Skeletal muscle satellite cell (primary cell): ENCODE measurements at regions not wholly inside any gene's neighbourhood (a gene's known extent, or its start where the extent isn't known, plus 50 kb on each side); places are given as distances from the start of the nearest gene placed in this dataset.
A peak's percentile ranks its signal among the peaks of the same experiment; 100 is the strongest.
"Not testable (repeated sequence)": the region's sequence is repeated elsewhere in the genome, so short reads cannot be mapped to it uniquely, and the experiment has no call there.

Experiments used
- H3K27me3 ChIP-seq: 2 replicates; pipeline ENCODE4 v1.7.0; 2013; ENCODE audit warnings: low read length; ENCODE audit not compliant: control insufficient read depth, insufficient read depth
- H3K36me3 ChIP-seq: 2 replicates; pipeline ENCODE4 v1.7.0; 2013; ENCODE audit warnings: mild to moderate bottlenecking, control low read depth, low read length; ENCODE audit not compliant: insufficient read depth
- H3K4me1 ChIP-seq: 2 replicates; pipeline ENCODE4 v1.7.0; 2013; ENCODE audit warnings: low read length; ENCODE audit not compliant: control insufficient read depth, insufficient read depth
- H3K4me2 ChIP-seq: 2 replicates; pipeline ENCODE4 v1.7.0; 2013; ENCODE audit warnings: mild to moderate bottlenecking, low read length
- H3K4me3 ChIP-seq: 2 replicates; pipeline ENCODE4 v1.7.0; 2013; ENCODE audit warnings: low read length
- H3K9ac ChIP-seq: 2 replicates; pipeline ENCODE4 v1.7.0; 2013; ENCODE audit warnings: mild to moderate bottlenecking, low read depth, low read length, moderate library complexity
- H3K9me3 ChIP-seq: replicated peaks from 2 replicates; pipeline ENCODE4 v1.7.0; 2013; ENCODE audit warnings: mild to moderate bottlenecking, control low read depth, low read length

DNA sequence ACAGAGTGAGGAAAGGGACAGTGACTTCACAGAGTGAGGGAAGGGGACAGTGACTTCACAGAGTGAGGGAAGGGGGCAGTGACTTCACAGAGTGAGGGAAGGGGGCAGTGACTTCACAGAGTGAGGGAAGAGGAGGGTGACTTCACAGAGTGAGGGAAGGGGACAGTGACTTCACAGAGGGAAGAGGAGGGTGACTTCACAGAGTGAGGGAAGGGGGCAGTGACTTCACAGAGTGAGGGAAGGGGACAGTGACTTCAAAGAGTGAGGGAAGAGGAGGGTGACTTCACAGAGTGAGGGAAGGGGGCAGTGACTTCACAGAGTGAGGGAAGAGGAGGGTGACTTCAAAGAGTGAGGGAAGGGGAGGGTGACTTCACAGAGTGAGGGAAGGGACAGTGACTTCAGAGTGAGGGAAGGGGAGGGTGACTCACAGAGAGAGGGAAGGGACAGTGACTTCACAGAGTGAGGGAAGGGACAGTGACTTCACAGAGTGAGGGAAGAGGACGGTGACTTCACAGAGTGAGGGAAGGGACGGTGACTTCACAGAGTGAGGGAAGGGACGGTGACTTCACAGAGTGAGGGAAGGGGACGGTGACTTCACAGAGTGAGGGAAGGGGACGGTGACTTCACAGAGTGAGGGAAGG lies 142.0 kb upstream of the PITRM1 start:
- H3K36me3 ChIP-seq, H3K9me3 ChIP-seq, H3K4me3 ChIP-seq, H3K4me2 ChIP-seq, H3K9ac ChIP-seq, H3K4me1 ChIP-seq: not testable (repeated sequence)
- peaks cover 57% of the 10 kb centered on the region for H3K27me3 ChIP-seq

DNA sequence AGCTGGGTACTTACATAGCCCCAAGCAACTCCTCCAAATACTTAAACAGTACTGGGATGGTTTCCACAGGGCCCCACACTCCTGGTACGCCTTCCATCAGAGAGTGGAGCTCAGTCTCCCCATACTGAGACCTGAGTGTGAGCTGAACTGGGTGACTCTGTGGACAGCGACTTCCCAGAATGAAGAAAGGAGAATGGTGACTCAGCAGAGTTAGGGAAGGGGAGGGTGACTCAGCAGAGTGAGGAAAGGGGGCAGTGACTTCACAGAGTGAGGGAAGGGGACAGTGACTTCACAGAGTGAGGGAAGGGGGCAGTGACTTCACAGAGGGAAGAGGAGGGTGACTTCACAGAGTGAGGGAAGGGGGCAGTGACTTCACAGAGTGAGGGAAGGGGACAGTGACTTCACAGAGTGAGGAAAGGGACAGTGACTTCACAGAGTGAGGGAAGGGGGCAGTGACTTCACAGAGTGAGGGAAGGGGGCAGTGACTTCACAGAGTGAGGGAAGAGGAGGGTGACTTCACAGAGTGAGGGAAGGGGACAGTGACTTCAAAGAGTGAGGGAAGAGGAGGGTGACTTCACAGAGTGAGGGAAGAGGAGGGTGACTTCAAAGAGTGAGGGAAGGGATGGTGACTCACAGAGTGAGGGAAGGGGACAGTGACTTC lies 141.3 kb upstream of the PITRM1 start:
- not testable (repeated sequence) for H3K4me1 ChIP-seq, H3K4me3 ChIP-seq, H3K36me3 ChIP-seq, H3K9me3 ChIP-seq, H3K9ac ChIP-seq, H3K4me2 ChIP-seq
- H3K27me3 ChIP-seq, result peaks cover 60% of the 10 kb centered on the region

DNA sequence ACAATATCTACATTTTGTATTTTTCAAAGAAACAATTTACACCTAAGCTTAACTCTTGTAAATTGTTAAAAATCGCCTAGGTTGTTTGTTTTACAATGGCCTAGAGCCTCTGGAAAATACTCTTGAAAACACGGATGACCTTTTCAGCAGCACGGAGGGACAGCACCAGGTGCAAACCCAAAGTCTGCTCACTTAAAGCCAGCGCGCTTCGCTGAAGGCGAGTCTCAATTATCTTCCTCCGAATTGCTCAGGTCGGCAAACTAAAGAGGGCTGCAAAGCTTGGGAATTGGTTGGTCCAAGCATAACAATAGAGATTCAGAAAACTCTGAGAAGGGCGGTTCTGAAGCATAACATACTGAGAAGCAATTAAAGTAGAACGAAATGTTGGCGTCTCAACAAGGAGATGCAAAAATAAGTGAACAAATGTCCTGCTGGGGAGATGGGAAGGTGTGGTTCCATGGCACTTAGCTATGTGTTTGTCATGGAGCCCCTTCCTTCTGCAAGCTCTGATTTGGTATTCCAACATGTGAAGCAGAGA lies 139.9 kb upstream of the PITRM1 start:
- Histone ChIP-seq H3K27me3 (peaks cover 73% of the 10 kb centered on the region), H3K4me3 (no peak overlapping the region), H3K36me3 (no peaks in the 10 kb centered on the region), H3K9ac (no peak overlapping the region), H3K4me2 (no peak overlapping the region), H3K9me3 (no peaks in the 10 kb centered on the region), H3K4me1 (no peaks in the 10 kb centered on the region)

DNA sequence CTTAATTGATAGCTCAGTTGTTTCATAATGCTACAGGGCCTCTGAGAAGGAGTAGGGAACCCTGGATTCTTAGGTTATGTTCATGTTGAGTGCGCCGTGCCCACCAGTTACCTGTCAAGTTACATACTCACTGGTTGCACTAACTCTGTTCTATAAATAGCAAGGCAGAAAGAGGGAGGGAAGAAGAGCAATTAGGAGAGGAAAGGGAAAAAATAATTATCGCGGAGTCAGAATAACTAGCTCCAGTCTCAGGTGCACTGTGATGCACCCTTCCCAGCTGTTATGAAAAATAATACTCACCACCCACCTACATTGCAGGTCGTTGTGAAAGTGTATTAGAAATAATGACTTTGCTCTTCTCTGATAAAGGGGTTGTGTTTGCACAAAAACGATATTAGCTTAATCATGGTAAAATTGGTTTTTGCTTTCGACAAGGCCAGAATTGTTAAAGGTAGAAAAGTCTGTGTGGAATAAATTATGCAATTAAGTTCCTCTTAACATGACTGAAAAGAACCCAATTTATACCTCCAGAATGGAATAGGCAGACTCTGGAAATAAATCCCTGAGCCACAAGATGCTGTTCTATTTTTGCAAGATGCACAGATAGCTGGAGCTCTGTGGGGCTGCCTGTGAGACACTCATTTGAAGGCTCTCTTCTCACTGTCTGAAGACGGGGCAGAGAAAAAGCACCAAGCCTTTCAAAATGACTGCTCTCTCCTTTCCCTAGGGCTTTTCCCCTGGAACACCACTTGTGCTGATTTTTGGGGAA lies 137.6 kb upstream of the PITRM1 start:
- Histone ChIP-seq H3K9me3 (no peaks in the 10 kb centered on the region), H3K4me2 (no peak overlapping the region), H3K9ac (no peak overlapping the region), H3K4me1 (no peaks in the 10 kb centered on the region), H3K4me3 (no peak overlapping the region), H3K36me3 (no peaks in the 10 kb centered on the region), H3K27me3 (peaks cover 76% of the 10 kb centered on the region)

DNA sequence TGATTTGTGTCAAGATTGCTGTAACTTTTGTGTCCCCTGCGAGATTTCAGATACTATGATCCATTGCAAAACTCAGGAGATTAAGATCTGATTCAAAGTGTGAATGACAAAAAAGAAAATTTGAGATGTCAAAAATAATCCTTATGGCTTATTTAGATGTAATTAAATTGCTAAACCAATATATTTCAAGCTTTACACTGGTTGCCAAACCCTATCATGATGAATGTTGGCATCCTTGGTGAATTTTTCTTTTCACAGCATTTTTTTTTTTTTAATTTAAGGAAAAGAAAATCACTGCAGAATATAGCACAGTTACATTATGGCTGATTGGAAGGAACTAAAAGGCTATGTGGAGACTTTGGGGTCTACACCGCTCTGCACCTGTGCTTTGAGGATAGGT lies 133.5 kb upstream of the PITRM1 start:
- H3K9ac ChIP-seq, result no peak overlapping the region
- H3K27me3 ChIP-seq, result peaks cover 77% of the 10 kb centered on the region
- no peaks in the 10 kb centered on the region for H3K4me1 ChIP-seq
- H3K9me3 ChIP-seq, result no peaks in the 10 kb centered on the region
- no peaks in the 10 kb centered on the region for H3K36me3 ChIP-seq
- H3K4me3 ChIP-seq, result no peak overlapping the region
- H3K4me2 ChIP-seq, result no peak overlapping the region

DNA sequence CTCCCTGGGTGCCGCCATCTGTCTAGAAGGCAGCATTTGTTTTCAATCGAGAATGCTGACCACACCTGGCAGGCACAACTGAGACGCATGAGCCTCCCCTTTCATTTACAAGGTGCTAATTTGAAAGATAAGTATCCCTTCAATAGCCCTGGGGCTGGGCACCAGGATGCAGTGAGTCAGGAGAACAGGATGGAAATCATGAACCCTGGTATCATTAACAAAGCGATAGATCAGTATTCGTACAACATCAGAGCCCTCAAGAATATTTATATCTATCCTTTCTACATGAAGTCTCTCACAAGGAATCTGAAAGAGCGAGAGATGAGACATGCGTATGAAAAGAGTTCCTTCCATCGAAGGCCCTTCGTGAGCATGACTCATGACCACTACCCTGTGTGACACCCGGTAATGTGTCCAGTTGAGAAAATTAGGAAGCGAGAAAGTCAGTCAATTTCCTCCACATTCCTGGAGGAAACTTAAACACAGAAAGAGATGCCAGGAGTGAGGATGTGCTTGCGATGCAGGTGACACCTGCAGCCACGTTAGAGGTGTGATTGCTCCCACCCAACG lies 123.1 kb upstream of the PITRM1 start:
- Histone ChIP-seq H3K4me2 (no peak overlapping the region), H3K4me3 (no peak overlapping the region), H3K27me3 (peaks cover 57% of the 10 kb centered on the region), H3K4me1 (peaks cover 11% of the 10 kb centered on the region), H3K9me3 (no peaks in the 10 kb centered on the region), H3K9ac (no peak overlapping the region), H3K36me3 (no peaks in the 10 kb centered on the region)

DNA sequence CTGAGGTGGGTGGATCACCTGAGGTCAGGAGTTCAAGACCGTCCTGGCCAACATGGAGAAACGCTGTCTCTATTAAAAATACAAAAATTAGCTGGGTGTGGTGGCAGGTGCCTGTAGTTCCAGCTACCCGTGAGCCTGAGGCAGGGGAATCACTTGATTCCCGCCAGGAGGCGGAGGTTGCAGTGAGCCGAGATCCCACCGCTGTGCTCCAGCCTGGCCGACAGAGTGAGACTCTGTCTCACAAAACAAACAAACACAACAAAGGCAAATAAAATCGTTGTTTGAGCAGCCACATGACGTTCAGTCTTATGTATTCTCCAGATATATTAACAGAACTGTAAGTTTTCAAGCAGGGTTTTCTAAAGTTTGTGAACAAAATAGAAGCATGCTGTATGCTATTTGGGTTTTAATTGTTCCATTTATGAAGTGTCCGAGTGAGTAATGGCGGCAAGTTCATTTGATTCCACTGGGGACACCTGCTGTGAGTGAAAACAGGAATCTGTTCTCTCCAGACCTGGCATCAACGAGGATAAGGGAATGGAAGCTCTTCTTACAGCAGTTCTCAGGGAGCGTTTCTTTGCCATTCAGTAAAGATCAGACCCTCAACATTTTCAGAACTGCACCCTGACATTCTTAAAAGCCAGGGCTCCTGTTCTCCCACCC lies 122.5 kb upstream of the PITRM1 start:
- Histone ChIP-seq H3K4me3 (no peak overlapping the region), H3K36me3 (no peaks in the 10 kb centered on the region), H3K9ac (no peak overlapping the region), H3K4me2 (no peak overlapping the region), H3K4me1 (peaks cover 11% of the 10 kb centered on the region), H3K27me3 (peaks cover 51% of the 10 kb centered on the region), H3K9me3 (no peaks in the 10 kb centered on the region)

DNA sequence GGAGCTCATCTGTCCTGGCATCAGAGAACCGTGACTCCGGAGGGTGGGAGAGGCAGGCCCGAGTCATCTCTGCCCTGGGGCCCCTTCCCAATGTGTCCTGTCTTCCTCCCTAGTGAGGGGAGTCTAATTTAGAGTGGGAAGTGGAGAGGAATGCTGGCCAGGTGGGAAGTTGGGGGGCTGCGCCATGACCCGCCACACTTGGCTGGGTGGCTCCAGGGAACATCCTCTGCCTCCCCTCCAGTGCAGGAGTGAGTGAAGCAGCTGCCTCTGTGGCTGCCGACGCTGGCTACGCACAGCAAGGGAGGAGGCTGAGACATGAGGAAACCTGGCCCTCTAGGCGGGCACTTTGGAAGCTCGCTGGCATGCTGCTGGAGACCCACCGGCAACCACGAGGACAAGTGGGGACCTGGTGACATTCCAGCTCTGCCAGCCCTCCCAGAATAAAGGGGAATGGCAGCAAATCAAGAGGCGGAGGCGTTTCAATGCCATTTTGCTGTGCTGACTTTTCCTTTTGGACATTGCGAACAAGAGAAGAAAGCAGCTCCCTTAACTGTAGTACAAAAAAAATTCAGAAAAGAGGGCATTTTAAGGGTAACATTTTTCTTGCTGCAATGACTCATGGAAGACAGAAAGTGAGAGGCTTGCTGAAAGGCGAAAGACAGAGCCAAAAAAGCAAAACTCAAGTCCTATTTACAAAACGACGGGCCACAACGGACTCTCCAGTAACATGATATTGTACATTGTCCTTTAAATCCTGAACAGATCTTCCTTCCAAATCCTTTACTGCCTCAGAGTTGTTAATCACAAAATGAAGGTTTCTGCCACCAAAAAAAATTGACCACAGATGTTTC lies 121.2 kb upstream of the PITRM1 start:
- H3K27me3 ChIP-seq, result peaks cover 44% of the 10 kb centered on the region
- no peaks in the 10 kb centered on the region for H3K36me3 ChIP-seq
- peaks cover 11% of the 10 kb centered on the region for H3K4me1 ChIP-seq
- peak overlapping the region; percentile 53 for H3K4me2 ChIP-seq
- no peaks in the 10 kb centered on the region for H3K9me3 ChIP-seq
- H3K9ac ChIP-seq, result no peak overlapping the region
- H3K4me3 ChIP-seq, result peak overlapping the region; percentile 52

DNA sequence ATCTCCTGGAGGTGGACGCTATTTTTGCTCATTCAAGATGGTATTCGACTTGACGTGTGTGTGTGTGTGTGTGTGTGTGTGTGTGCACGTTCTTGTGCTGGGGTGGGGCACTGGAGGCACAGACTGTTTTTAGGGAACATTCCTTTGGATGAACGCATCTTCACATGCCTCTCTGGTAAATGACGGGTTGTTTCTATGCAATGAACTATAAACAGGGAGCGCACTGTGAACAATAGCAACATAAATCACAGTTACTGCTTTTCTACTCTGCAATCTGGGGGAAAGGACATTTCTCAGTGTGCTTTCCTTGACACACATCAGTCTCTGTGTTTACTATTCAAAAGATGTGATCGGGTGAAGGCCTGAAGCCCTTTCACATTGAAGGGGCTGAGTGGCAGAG lies 120.1 kb upstream of the PITRM1 start:
- H3K9me3 ChIP-seq, result no peaks in the 10 kb centered on the region
- no peaks in the 10 kb centered on the region for H3K36me3 ChIP-seq
- H3K4me2 ChIP-seq, result no peak overlapping the region
- H3K27me3 ChIP-seq, result peaks cover 49% of the 10 kb centered on the region
- no peak overlapping the region for H3K9ac ChIP-seq
- H3K4me3 ChIP-seq, result no peak overlapping the region
- H3K4me1 ChIP-seq, result peaks cover 11% of the 10 kb centered on the region

DNA sequence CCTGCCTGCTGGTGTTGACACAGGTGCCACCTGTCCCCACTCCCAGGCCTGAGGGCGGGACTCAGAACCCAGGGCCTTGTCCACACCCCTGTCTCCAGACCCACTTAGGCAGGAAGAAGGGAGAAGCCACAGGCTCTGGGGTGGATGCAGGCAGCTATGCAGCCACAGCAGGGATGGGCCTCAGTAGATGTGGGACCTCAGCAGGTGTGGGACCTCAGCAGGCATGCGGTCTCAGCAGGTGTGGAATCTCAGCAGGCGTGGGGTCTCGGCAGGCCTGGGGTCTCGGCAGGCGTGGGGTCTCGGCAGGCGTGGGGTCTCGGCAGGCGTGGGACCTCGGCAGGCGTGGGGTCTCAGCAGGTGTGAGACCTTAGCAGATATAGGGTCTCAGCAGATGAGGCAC lies 118.0 kb upstream of the PITRM1 start:
- Histone ChIP-seq H3K4me2 (no peak overlapping the region), H3K36me3 (no peaks in the 10 kb centered on the region), H3K4me1 (peaks cover 11% of the 10 kb centered on the region), H3K9me3 (no peaks in the 10 kb centered on the region), H3K27me3 (peaks cover 45% of the 10 kb centered on the region), H3K9ac (no peak overlapping the region), H3K4me3 (no peak overlapping the region)
